HepG2 (cell line): ENCODE measurements at regions not wholly inside any gene's neighbourhood (a gene's known extent, or its start where the extent isn't known, plus 50 kb on each side); places are given as distances from the start of the nearest gene placed in this dataset.

Source experiments
- ATAC-seq: fragments of 200-7000 bp; cut with Tn5 transposase; 3 replicates; pipeline ENCODE4 v1.9.1; 2020; ENCODE audit warnings: mild to moderate bottlenecking, moderate library complexity
- BruUV-seq: library from RNA; stranded (reverse); fragments of 400-500 nt; replicated peaks from 2 replicates; lab custom pipeline; 2021; lab: Mats Ljungman, UMichigan
- CTCF ChIA-PET: fragments of 300-600 bp; formaldehyde crosslinking; extraction: SDS; loops from one replicate; lab custom pipeline; 2021; ENCODE audit warnings: low total read pairs, inconsistent platforms, low intra/inter-chr PET ratio; lab: Yijun Ruan, JAX
- POLR2A ChIA-PET: fragments of 350-600 bp; sonication (Branson Sonifier 250); formaldehyde crosslinking; loops from one replicate; lab custom pipeline; 2020; ENCODE audit warnings: antibody characterized with exemption, inconsistent platforms; lab: Yijun Ruan, JAX
- DNase-seq: peaks from one replicate; pipeline ENCODE4 v3.0.0-alpha.2; 2015; ENCODE audit warnings: low spot score
- FAIRE-seq: peaks from 3 replicates; lab custom pipeline; 2011; peaks lifted over from hg19 to GRCh38; lab: Jason Lieb, UNC
- H2AFZ ChIP-seq: one replicate; pipeline ENCODE4 v1.6.1; 2011; ENCODE audit warnings: low read length, inconsistent platforms
- H3K27ac ChIP-seq: fragments of 300-600 bp; 3 replicates; pipeline ENCODE4 v1.8.0; 2011; ENCODE audit warnings: mixed run types, mild to moderate bottlenecking, mixed read lengths, low read length, inconsistent platforms; ENCODE audit not compliant: insufficient read depth; ENCODE audit errors: extremely low read length
- H3K27me3 ChIP-seq, 2 experiments: fragments of 200-600 bp in 1 of 2; 2 replicates in 1 of 2; 3 replicates in 1 of 2; pipeline versions ENCODE4 v1.6.0 to v1.8.0; 2011; ENCODE audit warnings: low read length in 2 of 2, mild to moderate bottlenecking in 2 of 2, moderate library complexity in 2 of 2, inconsistent platforms in 1 of 2; ENCODE audit not compliant: insufficient read depth in 2 of 2, control insufficient read depth in 1 of 2
- H3K36me3 ChIP-seq, 2 experiments: fragments of 200-600 bp in 1 of 2; replicated peaks in 1 of 2; 2 replicates in 1 of 2; 3 replicates in 1 of 2; pipeline versions ENCODE4 v1.5.1 to v1.8.0; 2011; ENCODE audit warnings: low read length in 2 of 2, inconsistent platforms in 1 of 2; ENCODE audit not compliant: insufficient read depth in 2 of 2, control insufficient read depth in 1 of 2
- H3K4me1 ChIP-seq: 2 replicates; pipeline ENCODE4 v1.5.1; 2012; ENCODE audit warnings: low read length, inconsistent platforms; ENCODE audit not compliant: insufficient read depth
- H3K4me2 ChIP-seq: 2 replicates; pipeline ENCODE4 v1.6.0; 2011; ENCODE audit warnings: low read depth, low read length, inconsistent platforms
- H3K4me3 ChIP-seq, 3 experiments: fragments of 200-600 bp in 1 of 3; sonication (generic), shearing (Covaris generic) in 1 of 3; replicated peaks in 1 of 3; 2 replicates each; pipeline ENCODE4 v1.5.1; 2011 to 2016; ENCODE audit warnings: low read length in 3 of 3, inconsistent platforms in 2 of 3, low read depth in 2 of 3, mild to moderate bottlenecking in 2 of 3, control low read depth in 1 of 3, mixed read lengths in 1 of 3; ENCODE audit not compliant: insufficient read depth in 1 of 3
- H3K79me2 ChIP-seq: one replicate; pipeline ENCODE4 v1.6.1; 2011; ENCODE audit warnings: low read length, inconsistent platforms; ENCODE audit not compliant: insufficient read depth
- H3K9ac ChIP-seq: 2 replicates; pipeline ENCODE4 v1.6.0; 2011; ENCODE audit warnings: mild to moderate bottlenecking, low read depth, low read length, inconsistent platforms; ENCODE audit not compliant: insufficient read depth
- H3K9me3 ChIP-seq: 2 replicates; pipeline ENCODE4 v1.5.1; 2012; ENCODE audit warnings: mild to moderate bottlenecking, low read length
- H4K20me1 ChIP-seq: 2 replicates; pipeline ENCODE4 v1.6.0; 2011; ENCODE audit warnings: inconsistent platforms, mild to moderate bottlenecking, low read length, moderate library complexity; ENCODE audit not compliant: insufficient read depth
- MYPOP ChIP-seq: sonication (generic); formaldehyde crosslinking; IDR thresholded peaks from 2 replicates; pipeline ENCODE4 v1.8.1; 2023; ENCODE audit warnings: mild to moderate bottlenecking, moderate library complexity, missing genetic modification reagents
- THYN1 ChIP-seq: sonication (generic); formaldehyde crosslinking; IDR thresholded peaks from 2 replicates; pipeline ENCODE4 v1.8.1; 2023; ENCODE audit warnings: low read depth, mild to moderate bottlenecking, moderate library complexity, missing genetic modification reagents, borderline replicate concordance
- TSC22D2 ChIP-seq: sonication (generic); formaldehyde crosslinking; IDR thresholded peaks from 2 replicates; pipeline ENCODE4 v1.5.1; 2020; ENCODE audit warnings: missing genetic modification reagents, mild to moderate bottlenecking, borderline replicate concordance
- ZNF281 ChIP-seq: sonication (generic); formaldehyde crosslinking; IDR thresholded peaks from 2 replicates; pipeline ENCODE4 v1.4.0; 2020; ENCODE audit warnings: missing genetic modification reagents, borderline replicate concordance
- ZNF326 ChIP-seq: sonication (generic); formaldehyde crosslinking; IDR thresholded peaks from 2 replicates; pipeline ENCODE4 v1.4.0; 2020; ENCODE audit warnings: missing genetic modification reagents, borderline replicate concordance
- ZNF687 ChIP-seq: sonication (generic); formaldehyde crosslinking; IDR thresholded peaks from 2 replicates; pipeline ENCODE4 v1.5.1; 2020; ENCODE audit warnings: mild to moderate bottlenecking, missing genetic modification reagents, moderate library complexity
- WGBS: methylation state at CpG from one replicate; pipeline ENCODE4 v1.1.6; 2017; ENCODE audit warnings: low lambda C conversion rate; 5-methylcytosine and 5-hydroxymethylcytosine counted together
- in situ Hi-C: cut with HindIII; loops from 2 replicates; pipeline ENCODE4 v1.10.0; 2017; ENCODE audit warnings: low pct_unique_long_range_greater_than_20kb; ENCODE audit not compliant: extremely low pct_ligation_motif_present
- intact Hi-C: fragments of 100-400 bp; cut with micrococcal nuclease; formaldehyde crosslinking; loops from one replicate; pipeline ENCODE4 v1.10.0; 2022; ENCODE audit not compliant: unreplicated experiment

- no peak for TF ChIP-seq ZNF687 (CRISPR knock-in tag)
- no peak for TF ChIP-seq THYN1 (CRISPR knock-in tag)
Observed at GRCh38 chr11:130624971-130625544, 176.6 kb downstream of the ADAMTS15 start (continued).

- no peaks in the 10 kb centered on the region for H3K36me3 ChIP-seq
- H4K20me1 ChIP-seq, result no peaks in the 10 kb centered on the region
- BruUV-seq, result no TSS peak
- ATAC-seq (no peak), DNase-seq (no peak), FAIRE-seq (no peak)
- POLR2A ChIA-PET, result no interaction called here
- 22% methylated on average over 15 of the region's 15 CpGs for WGBS
- no peaks in the 10 kb centered on the region for H3K4me1 ChIP-seq
- peaks cover 0 to 13% of the 10 kb centered on the region in 2 experiments; a peak in 1 of 5 replicates for H3K27me3 ChIP-seq
- no peak overlapping the region for H3K4me3 ChIP-seq
- TF ChIP-seq TSC22D2 (CRISPR knock-in tag) (no peak), ZNF281 (CRISPR knock-in tag) (no peak), ZNF326 (CRISPR knock-in tag) (no peak), MYPOP (CRISPR knock-in tag) (no peak)
- no peak overlapping the region for H3K27ac ChIP-seq
- in situ Hi-C loops, result no loop called here
- no peak overlapping the region for H2AFZ ChIP-seq
- no peaks in the 10 kb centered on the region for H3K9me3 ChIP-seq
- no peak overlapping the region for H3K4me2 ChIP-seq
- no peak overlapping the region for H3K9ac ChIP-seq
- H3K79me2 ChIP-seq, result no peaks in the 10 kb centered on the region
- CTCF ChIA-PET, result no interaction called here
- intact Hi-C loops, result no loop called here
Observed at GRCh38 chr11:130625578-130626306, 177.3 kb downstream of the ADAMTS15 start.
